Left ventricle myocardium inferior (tissue), 1 donor: ENCODE measurements at regions not wholly inside any gene's neighbourhood (a gene's known extent, or its start where the extent isn't known, plus 50 kb on each side); places are given as distances from the start of the nearest gene placed in this dataset.
"Not testable (repeated sequence)": the region's sequence is repeated elsewhere in the genome, so short reads cannot be mapped to it uniquely, and the experiment has no call there.

Source experiments
- DNase-seq: peaks from one replicate; pipeline ENCODE4 v3.0.0-alpha.2; 2020
- H3K27ac ChIP-seq: fragments of 200-600 bp; replicated peaks from 2 replicates; pipeline ENCODE4 v1.8.0; 2021
- H3K27me3 ChIP-seq: fragments of 200-600 bp; 2 replicates; pipeline ENCODE4 v1.8.0; 2021; ENCODE audit warnings: low read depth
- H3K36me3 ChIP-seq: fragments of 200-600 bp; 2 replicates; pipeline ENCODE4 v1.8.0; 2021
- H3K4me1 ChIP-seq: fragments of 200-600 bp; 2 replicates; pipeline ENCODE4 v1.8.0; 2021
- H3K4me3 ChIP-seq: fragments of 200-600 bp; 2 replicates; pipeline ENCODE4 v1.8.0; 2021; ENCODE audit warnings: mild to moderate bottlenecking, moderate library complexity
- H3K9me3 ChIP-seq: fragments of 200-600 bp; replicated peaks from 2 replicates; pipeline ENCODE4 v1.8.0; 2021
- intact Hi-C: fragments of 100-400 bp; cut with micrococcal nuclease; formaldehyde crosslinking; loops from one replicate; pipeline ENCODE4 v1.11.0; 2022
- TF ChIP-seq, protein P1 (sequence below): fragments of 200-600 bp; IDR thresholded peaks from 2 replicates; pipeline ENCODE4 v1.8.0; 2021; ENCODE audit warnings: antibody characterized with exemption, mild to moderate bottlenecking, borderline replicate concordance
- donor health status: DM: no; HTN: yes; CAD: no; lungs with severe emphysema.

DNA sequence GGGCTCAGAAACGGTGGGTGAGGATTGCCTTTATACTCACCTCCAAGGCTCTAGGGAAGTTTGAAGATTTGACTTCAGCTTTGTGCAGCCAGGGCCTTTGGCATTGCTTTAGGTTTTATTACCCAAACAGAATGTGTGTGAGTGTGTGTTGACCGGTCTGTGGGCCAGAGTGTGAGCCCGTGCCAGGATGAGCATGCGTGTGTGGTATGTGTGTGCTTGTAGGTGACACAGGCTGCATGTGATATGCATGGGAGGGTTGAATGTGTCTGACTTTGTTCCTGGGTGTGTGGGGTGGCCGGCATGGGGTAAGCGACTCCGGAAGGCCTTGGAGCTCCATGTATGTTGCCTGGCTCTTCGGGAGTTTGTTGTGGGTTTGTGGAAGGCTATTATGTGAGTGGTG is 160.5 kb downstream of the FOXD2 start:
- intact Hi-C loops = no loop called here
- peaks cover 32% of the 10 kb centered on the region for H3K27me3 ChIP-seq
- no peak for DNase-seq
- no peak overlapping the region for H3K4me3 ChIP-seq
- TF ChIP-seq, protein P1, sequence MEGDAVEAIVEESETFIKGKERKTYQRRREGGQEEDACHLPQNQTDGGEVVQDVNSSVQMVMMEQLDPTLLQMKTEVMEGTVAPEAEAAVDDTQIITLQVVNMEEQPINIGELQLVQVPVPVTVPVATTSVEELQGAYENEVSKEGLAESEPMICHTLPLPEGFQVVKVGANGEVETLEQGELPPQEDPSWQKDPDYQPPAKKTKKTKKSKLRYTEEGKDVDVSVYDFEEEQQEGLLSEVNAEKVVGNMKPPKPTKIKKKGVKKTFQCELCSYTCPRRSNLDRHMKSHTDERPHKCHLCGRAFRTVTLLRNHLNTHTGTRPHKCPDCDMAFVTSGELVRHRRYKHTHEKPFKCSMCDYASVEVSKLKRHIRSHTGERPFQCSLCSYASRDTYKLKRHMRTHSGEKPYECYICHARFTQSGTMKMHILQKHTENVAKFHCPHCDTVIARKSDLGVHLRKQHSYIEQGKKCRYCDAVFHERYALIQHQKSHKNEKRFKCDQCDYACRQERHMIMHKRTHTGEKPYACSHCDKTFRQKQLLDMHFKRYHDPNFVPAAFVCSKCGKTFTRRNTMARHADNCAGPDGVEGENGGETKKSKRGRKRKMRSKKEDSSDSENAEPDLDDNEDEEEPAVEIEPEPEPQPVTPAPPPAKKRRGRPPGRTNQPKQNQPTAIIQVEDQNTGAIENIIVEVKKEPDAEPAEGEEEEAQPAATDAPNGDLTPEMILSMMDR = no peak
- peaks cover 42% of the 10 kb centered on the region for H3K9me3 ChIP-seq
- no peak overlapping the region for H3K27ac ChIP-seq
- peaks cover 4% of the 10 kb centered on the region for H3K4me1 ChIP-seq
- H3K36me3 ChIP-seq = no peaks in the 10 kb centered on the region

DNA sequence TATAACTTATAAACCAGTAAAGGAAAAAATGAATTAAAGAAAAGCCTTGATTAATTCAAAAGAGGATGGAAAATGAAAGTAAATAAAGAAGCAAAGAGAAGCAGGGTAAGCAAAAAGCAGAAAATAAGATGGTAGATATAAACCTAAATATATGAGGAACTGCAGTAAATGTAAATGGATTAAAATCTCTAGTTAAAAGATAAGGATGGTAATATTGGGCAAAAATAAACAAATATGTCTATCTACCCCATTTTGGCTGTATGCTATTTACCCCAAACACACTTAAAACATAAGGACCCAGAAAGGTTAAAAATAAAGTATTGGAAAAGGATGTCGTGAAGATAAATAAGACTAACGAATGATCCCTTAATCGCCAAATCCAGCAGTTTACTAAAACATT is 161.9 kb downstream of the FOXD2 start:
- Histone ChIP-seq H3K36me3 (no peaks in the 10 kb centered on the region), H3K4me3 (no peak overlapping the region), H3K27ac (no peak overlapping the region), H3K27me3 (peaks cover 18% of the 10 kb centered on the region), H3K4me1 (no peaks in the 10 kb centered on the region), H3K9me3 (peaks cover 51% of the 10 kb centered on the region)
- intact Hi-C loops = no loop called here
- no peak for DNase-seq
- TF ChIP-seq, protein P1 = no peak

DNA sequence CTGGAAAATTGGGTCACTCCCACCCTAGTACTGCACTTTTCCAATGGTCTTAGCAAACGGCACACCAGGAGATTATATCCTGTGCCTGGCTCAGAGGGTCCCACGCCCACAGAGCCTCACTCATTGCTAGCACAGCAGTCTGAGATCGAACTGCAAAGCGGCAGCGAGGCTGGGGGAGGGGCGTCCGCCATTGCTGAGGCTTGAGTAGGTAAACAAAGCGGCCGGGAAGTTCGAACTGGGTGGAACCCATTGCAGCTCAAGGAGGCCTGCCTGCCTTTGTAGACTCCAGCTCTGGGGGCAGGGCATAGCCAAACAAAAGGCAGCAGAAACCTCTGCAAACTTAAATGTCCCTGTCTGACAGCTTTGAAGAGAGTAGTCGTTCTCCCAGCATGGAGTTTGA is 164.6 kb downstream of the FOXD2 start:
- H3K27ac ChIP-seq, H3K4me1 ChIP-seq, H3K36me3 ChIP-seq, intact Hi-C loops, DNase-seq, H3K4me3 ChIP-seq: not testable (repeated sequence)
- Histone ChIP-seq H3K27me3 (peaks cover 11% of the 10 kb centered on the region), H3K9me3 (peaks cover 74% of the 10 kb centered on the region)

DNA sequence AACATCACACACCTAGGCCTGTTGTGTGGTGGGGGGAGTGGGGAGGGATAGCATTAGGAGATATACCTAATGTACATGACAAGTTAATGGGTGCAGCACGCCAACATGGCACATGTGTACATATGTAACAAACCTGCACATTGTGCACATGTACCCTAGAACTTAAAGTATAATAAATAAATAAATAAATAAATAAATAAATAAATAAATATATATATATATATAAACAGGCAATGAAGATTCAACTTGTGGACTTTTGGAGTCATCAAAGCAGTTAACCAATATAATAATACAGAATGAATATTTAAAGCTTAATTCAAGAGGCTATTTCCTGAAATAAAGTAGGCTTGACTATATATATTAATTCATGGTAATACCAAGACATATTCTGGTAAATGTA is 167.0 kb downstream of the FOXD2 start:
- H3K27ac ChIP-seq, intact Hi-C loops, H3K4me1 ChIP-seq, H3K36me3 ChIP-seq, DNase-seq, H3K4me3 ChIP-seq: not testable (repeated sequence)
- Histone ChIP-seq H3K27me3 (peaks cover 15% of the 10 kb centered on the region), H3K9me3 (peaks cover 69% of the 10 kb centered on the region)

DNA sequence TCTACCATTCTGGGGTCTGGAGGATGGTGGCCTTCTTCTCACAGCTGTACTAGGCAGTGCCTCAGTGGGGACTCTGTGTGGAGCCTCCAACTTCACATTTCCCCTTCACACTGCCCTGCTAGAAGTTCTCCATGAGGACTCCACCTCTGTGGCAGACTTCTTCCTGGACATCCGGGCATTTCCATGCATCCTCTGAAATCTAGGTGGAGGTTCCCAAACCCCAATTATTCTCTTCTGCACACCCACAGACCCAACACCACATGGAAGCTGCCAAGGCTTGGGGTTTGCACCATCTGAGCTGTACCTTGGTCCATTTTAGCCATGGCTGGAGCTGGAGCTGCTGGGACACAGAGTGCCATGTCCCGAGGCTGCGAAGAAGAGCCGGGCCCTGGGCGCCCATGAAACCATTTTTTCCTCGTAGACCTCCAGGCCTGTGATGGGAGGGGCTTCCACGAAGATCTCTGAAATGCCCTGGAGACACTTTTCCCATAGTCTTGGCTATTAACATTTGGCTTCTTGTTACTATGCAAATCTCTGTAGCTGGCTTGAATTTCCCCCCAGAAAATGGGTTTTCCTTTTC is 170.5 kb downstream of the FOXD2 start:
- Histone ChIP-seq H3K9me3 (peaks cover 39% of the 10 kb centered on the region), H3K36me3 (no peaks in the 10 kb centered on the region), H3K4me1 (no peaks in the 10 kb centered on the region), H3K4me3 (no peak overlapping the region), H3K27ac (no peak overlapping the region), H3K27me3 (peaks cover 7% of the 10 kb centered on the region)
- intact Hi-C loops = no loop called here
- no peak for DNase-seq
- TF ChIP-seq, protein P1 = no peak

DNA sequence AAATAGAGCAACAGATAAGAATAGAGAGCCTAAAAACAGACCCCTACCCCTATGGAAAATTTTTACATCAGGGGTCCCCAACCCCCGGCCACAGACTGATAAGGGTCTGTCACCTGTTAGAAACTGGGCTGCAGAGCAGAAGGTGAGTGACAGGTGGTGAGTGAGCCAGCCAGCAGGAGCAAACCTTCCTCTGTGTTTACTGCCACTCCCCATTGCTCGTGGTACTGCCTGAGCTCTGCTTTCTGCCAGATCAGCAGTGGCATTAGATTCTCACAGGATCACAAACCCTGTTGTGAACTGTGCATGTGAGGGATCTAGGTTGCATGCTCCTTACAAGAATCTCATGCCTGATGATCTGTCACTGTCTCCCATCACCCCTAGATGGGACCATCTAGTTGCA is 174.1 kb downstream of the FOXD2 start:
- intact Hi-C loops = no loop called here
- peaks cover 7% of the 10 kb centered on the region for H3K27me3 ChIP-seq
- H3K4me3 ChIP-seq = no peak overlapping the region
- H3K4me1 ChIP-seq = no peaks in the 10 kb centered on the region
- no peaks in the 10 kb centered on the region for H3K36me3 ChIP-seq
- peaks cover 11% of the 10 kb centered on the region for H3K9me3 ChIP-seq
- H3K27ac ChIP-seq = no peak overlapping the region
- TF ChIP-seq, protein P1 = no peak
- no peak for DNase-seq

DNA sequence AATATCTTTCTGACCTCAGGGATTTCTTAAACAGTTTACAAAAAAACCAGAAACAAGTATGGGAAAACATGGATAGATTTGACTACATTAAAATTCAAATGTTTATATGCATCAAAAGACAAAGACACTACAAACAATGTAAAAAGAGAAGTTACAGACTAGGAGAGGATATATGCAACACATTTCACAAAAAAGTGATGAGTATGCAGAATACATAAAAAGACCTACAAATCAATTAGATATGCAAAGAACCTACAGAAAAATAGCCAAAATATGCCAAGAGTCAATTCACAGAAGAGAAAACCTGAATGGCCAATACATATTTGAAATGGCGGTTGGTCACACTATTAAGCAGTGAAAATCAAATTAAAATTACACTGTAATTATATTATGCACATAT is 175.0 kb downstream of the FOXD2 start:
- Histone ChIP-seq H3K4me3 (no peak overlapping the region), H3K4me1 (no peaks in the 10 kb centered on the region), H3K27me3 (peaks cover 14% of the 10 kb centered on the region), H3K27ac (no peak overlapping the region), H3K36me3 (no peaks in the 10 kb centered on the region), H3K9me3 (peaks cover 7% of the 10 kb centered on the region)
- intact Hi-C loops = no loop called here
- TF ChIP-seq, protein P1 = no peak
- DNase-seq = no peak
